Spleen (tissue), 11 donors: ENCODE measurements at regions not wholly inside any gene's neighbourhood (a gene's known extent, or its start where the extent isn't known, plus 50 kb on each side); places are given as distances from the start of the nearest gene placed in this dataset.

Source experiments
- DNase-seq: peaks from one replicate; pipeline ENCODE4 v3.0.0-alpha.2; 2020
- H3K27ac ChIP-seq, 8 donors: fragments of 200-600 bp; sonication (generic) in 7 of 8; 1 replicate in 4 of 8; 2 replicates in 4 of 8; pipeline versions ENCODE4 v1.5.0 to v1.8.0; 2016 to 2021; ENCODE audit warnings: inconsistent platforms in 4 of 8, mild to moderate bottlenecking in 4 of 8, moderate library complexity in 1 of 8
- H3K27me3 ChIP-seq, 7 donors: fragments of 200-600 bp; sonication (generic) in 6 of 7; replicated peaks in 1 of 7; 1 replicate in 4 of 7; 2 replicates in 3 of 7; pipeline versions ENCODE4 v1.5.0 to v1.8.0; 2016 to 2021; ENCODE audit warnings: inconsistent platforms in 3 of 7, mild to moderate bottlenecking in 1 of 7
- H3K36me3 ChIP-seq, 6 donors: fragments of 200-600 bp; sonication (generic) in 5 of 6; 1 replicate in 4 of 6; 2 replicates in 2 of 6; pipeline versions ENCODE4 v1.5.0 to v1.8.0; 2016 to 2021; ENCODE audit warnings: inconsistent platforms in 2 of 6
- H3K4me1 ChIP-seq, 6 donors: fragments of 200-600 bp; sonication (generic) in 5 of 6; 1 replicate in 3 of 6; 2 replicates in 3 of 6; pipeline versions ENCODE4 v1.5.0 to v1.8.0; 2016 to 2021; ENCODE audit warnings: inconsistent platforms in 3 of 6
- H3K4me3 ChIP-seq, 8 donors: fragments of 200-600 bp; sonication (generic) in 7 of 8; 1 replicate in 4 of 8; 2 replicates in 4 of 8; pipeline versions ENCODE4 v1.5.0 to v1.8.0; 2016 to 2021; ENCODE audit warnings: inconsistent platforms in 4 of 8, mild to moderate bottlenecking in 4 of 8, moderate library complexity in 2 of 8
- H3K9me3 ChIP-seq, 8 donors: fragments of 200-600 bp; sonication (generic) in 7 of 8; 1 replicate in 4 of 8; 2 replicates in 4 of 8; pipeline versions ENCODE4 v1.5.0 to v1.8.0; 2016 to 2021; ENCODE audit warnings: inconsistent platforms in 4 of 8
- CTCF ChIP-seq, 11 experiments: fragments of 200-600 bp in 7 of 11; fragments of 450-650 bp in 4 of 11; sonication (generic) in 4 of 11; IDR thresholded peaks in 8 of 11; conservative IDR thresholded peaks in 3 of 11; 1 replicate in 7 of 11; 2 replicates in 4 of 11; pipeline versions ENCODE4 v1.4.0 to v1.8.0; 2016 to 2021; ENCODE audit warnings: antibody characterized with exemption in 11 of 11, inconsistent platforms in 4 of 11, mild to moderate bottlenecking in 1 of 11
- POLR2A ChIP-seq, 3 donors: fragments of 450-650 bp; IDR thresholded peaks; one replicate each; pipeline ENCODE4 v1.5.1; 2017; ENCODE audit warnings: antibody characterized with exemption in 3 of 3, mild to moderate bottlenecking in 1 of 3
- POLR2AphosphoS5 ChIP-seq, 3 donors: sonication (generic); formaldehyde crosslinking; IDR thresholded peaks; one replicate each; pipeline ENCODE4 v1.5.1; 2017; ENCODE audit warnings: antibody characterized with exemption in 3 of 3
- WGBS, 5 donors: extraction: QIAGEN DNeasy Blood & Tissue Kit in 3 of 5; methylation state at CpG; one replicate each; pipeline versions ENCODE4 v1.1.5 to v1.1.7; 2013 to 2018; 5-methylcytosine and 5-hydroxymethylcytosine counted together
- intact Hi-C: fragments of 100-400 bp; cut with DNase I; formaldehyde crosslinking; loops from one replicate; pipeline ENCODE4 v1.15.0; 2023; ENCODE audit warnings: low total_unique reads
- donor health status: healthy with polysubstance abuse.
- donor health status: DM: no; HTN: no; CAD: no; lungs with moderate emphysema.
- donor health status: DM: no; HTN: no; CAD: no.
- donor health status: Bipolar disorder and iron deficiency.
- donor health status: healthy.
- donor health status: DM: no; HTN: no; CAD: no.
- donor health status: DM: yes; HTN: yes; CAD: no.

GRCh38 chr5:5787373-5787772, 364.9 kb downstream of the ICE1 start:
- intact Hi-C loops: no loop called here
- no peak for TF ChIP-seq CTCF (IDR thresholded peaks at IDR 0.05 in 8 of 11, conservative IDR thresholded peaks at IDR 0.05 in 3 of 11)
- TF ChIP-seq POLR2A (IDR thresholded peaks at IDR 0.05): no peak
- TF ChIP-seq POLR2AphosphoS5 (IDR thresholded peaks at IDR 0.05): no peak
- Histone ChIP-seq H3K36me3 (no peaks in the 10 kb centered on the region), H3K4me3 (no peak overlapping the region), H3K27me3 (no peaks in the 10 kb centered on the region), H3K9me3 (peaks cover 0 to 36% (median 18%) of the 10 kb centered on the region in 8 donors), H3K27ac (no peak overlapping the region), H3K4me1 (no peaks in the 10 kb centered on the region)
- DNase-seq: no peak
- WGBS, 5 donors: 78 to 87% (median 80%) methylated on average over 2 of the region's 2 CpGs

GRCh38 chr5:5784101-5784500, 361.6 kb downstream of the ICE1 start:
- Histone ChIP-seq H3K27me3 (no peaks in the 10 kb centered on the region), H3K9me3 (peaks cover 0 to 36% (median 18%) of the 10 kb centered on the region in 8 donors), H3K4me3 (no peak overlapping the region), H3K27ac (peak overlapping the region in 7 of 8 donors; percentile 0 to 56 (median 42)), H3K4me1 (no peaks in the 10 kb centered on the region), H3K36me3 (no peaks in the 10 kb centered on the region)
- 38 to 40% (median 39%) methylated on average over 5 of the region's 5 CpGs for WGBS, 5 donors
- DNase-seq: no peak
- TF ChIP-seq CTCF (IDR thresholded peaks at IDR 0.05 in 8 of 11, conservative IDR thresholded peaks at IDR 0.05 in 3 of 11) (no peak), POLR2A (IDR thresholded peaks at IDR 0.05) (no peak), POLR2AphosphoS5 (IDR thresholded peaks at IDR 0.05) (no peak)
- intact Hi-C loops: no loop called here

GRCh38 chr5:5783021-5783420, 360.5 kb downstream of the ICE1 start:
- intact Hi-C loops: no loop called here
- H3K36me3 ChIP-seq: no peaks in the 10 kb centered on the region
- peaks cover 0 to 25% (median 18%) of the 10 kb centered on the region in 8 donors for H3K9me3 ChIP-seq
- no peaks in the 10 kb centered on the region for H3K27me3 ChIP-seq
- H3K4me1 ChIP-seq: no peaks in the 10 kb centered on the region
- WGBS, 5 donors: 72 to 83% (median 77%) methylated on average over 2 of the region's 2 CpGs
- H3K27ac ChIP-seq: no peak overlapping the region
- no peak overlapping the region for H3K4me3 ChIP-seq
- no peak for TF ChIP-seq POLR2A (IDR thresholded peaks at IDR 0.05)
- TF ChIP-seq CTCF (IDR thresholded peaks at IDR 0.05 in 8 of 11, conservative IDR thresholded peaks at IDR 0.05 in 3 of 11): no peak
- no peak for TF ChIP-seq POLR2AphosphoS5 (IDR thresholded peaks at IDR 0.05)
- DNase-seq: no peak

GRCh38 chr5:5782402-5782801, 359.9 kb downstream of the ICE1 start:
- no peak overlapping the region for H3K4me3 ChIP-seq
- TF ChIP-seq POLR2AphosphoS5 (IDR thresholded peaks at IDR 0.05): no peak
- TF ChIP-seq POLR2A (IDR thresholded peaks at IDR 0.05): no peak
- no peak for TF ChIP-seq CTCF (IDR thresholded peaks at IDR 0.05 in 8 of 11, conservative IDR thresholded peaks at IDR 0.05 in 3 of 11)
- 86 to 98% (median 89%) methylated on average over 4 of the region's 4 CpGs for WGBS, 5 donors
- no peaks in the 10 kb centered on the region for H3K36me3 ChIP-seq
- H3K27me3 ChIP-seq: no peaks in the 10 kb centered on the region
- H3K4me1 ChIP-seq: no peaks in the 10 kb centered on the region
- peaks cover 0 to 19% (median 16%) of the 10 kb centered on the region in 8 donors for H3K9me3 ChIP-seq
- intact Hi-C loops: no loop called here
- no peak for DNase-seq
- H3K27ac ChIP-seq: no peak overlapping the region
